Skeletal muscle tissue (tissue), 3 donors: ENCODE measurements at regions not wholly inside any gene's neighbourhood (a gene's known extent, or its start where the extent isn't known, plus 50 kb on each side); places are given as distances from the start of the nearest gene placed in this dataset.

Experiments used
- H3K27ac ChIP-seq: one replicate; pipeline ENCODE4 v1.7.0; 2013; ENCODE audit warnings: mild to moderate bottlenecking, low read depth, low read length, inconsistent platforms
- H3K27me3 ChIP-seq, 3 donors: one replicate each; pipeline ENCODE4 v1.7.0; 2013; ENCODE audit warnings: low read length in 3 of 3; ENCODE audit not compliant: control insufficient read depth in 3 of 3, insufficient read depth in 3 of 3
- H3K36me3 ChIP-seq, 3 donors: one replicate each; pipeline ENCODE4 v1.7.0; 2013; ENCODE audit warnings: low read length in 3 of 3; ENCODE audit not compliant: control insufficient read depth in 3 of 3, insufficient read depth in 3 of 3
- H3K4me1 ChIP-seq, 3 donors: one replicate each; pipeline ENCODE4 v1.7.0; 2013; ENCODE audit warnings: low read length in 3 of 3, mild to moderate bottlenecking in 3 of 3; ENCODE audit not compliant: control insufficient read depth in 3 of 3, insufficient read depth in 3 of 3
- H3K4me3 ChIP-seq, 3 donors: one replicate each; pipeline ENCODE4 v1.7.0; 2013; ENCODE audit warnings: low read length in 3 of 3
- H3K9ac ChIP-seq, 3 donors: one replicate each; pipeline ENCODE4 v1.7.0; 2013; ENCODE audit warnings: low read length in 3 of 3, mild to moderate bottlenecking in 3 of 3, moderate library complexity in 2 of 3, low read depth in 1 of 3
- H3K9me3 ChIP-seq, 3 donors: one replicate each; pipeline ENCODE4 v1.7.0; 2013; ENCODE audit warnings: low read length in 3 of 3; ENCODE audit not compliant: control insufficient read depth in 3 of 3
- donor health status: Osteomylitis.

- H3K9me3 ChIP-seq = no peaks in the 10 kb centered on the region
- no peaks in the 10 kb centered on the region for H3K27me3 ChIP-seq
- no peaks in the 10 kb centered on the region for H3K4me1 ChIP-seq
- no peaks in the 10 kb centered on the region for H3K36me3 ChIP-seq
- H3K27ac ChIP-seq = no peak overlapping the region
- no peak overlapping the region for H3K9ac ChIP-seq
- H3K4me3 ChIP-seq = no peak overlapping the region
Measured at GRCh38 chr6:163694988-163695398, 280.5 kb downstream of the QKI start.

GRCh38 chr6:163694072-163694471 is 279.6 kb downstream of the QKI start:
- Histone ChIP-seq H3K4me3 (no peak overlapping the region), H3K9me3 (no peaks in the 10 kb centered on the region), H3K4me1 (no peaks in the 10 kb centered on the region), H3K36me3 (no peaks in the 10 kb centered on the region), H3K27ac (no peak overlapping the region), H3K9ac (no peak overlapping the region), H3K27me3 (no peaks in the 10 kb centered on the region)

- H3K36me3 ChIP-seq = no peaks in the 10 kb centered on the region
- H3K9ac ChIP-seq = no peak overlapping the region
- no peaks in the 10 kb centered on the region for H3K4me1 ChIP-seq
- H3K4me3 ChIP-seq = no peak overlapping the region
- H3K27me3 ChIP-seq = no peaks in the 10 kb centered on the region
- no peak overlapping the region for H3K27ac ChIP-seq
- H3K9me3 ChIP-seq = no peaks in the 10 kb centered on the region
Measured at GRCh38 chr6:163691049-163691448, 276.5 kb downstream of the QKI start.

GRCh38 chr6:163688739-163689362 is 274.3 kb downstream of the QKI start:
- no peak overlapping the region for H3K4me3 ChIP-seq
- H3K9me3 ChIP-seq = no peaks in the 10 kb centered on the region
- no peaks in the 10 kb centered on the region for H3K27me3 ChIP-seq
- no peaks in the 10 kb centered on the region for H3K36me3 ChIP-seq
- H3K27ac ChIP-seq = no peak overlapping the region
- no peaks in the 10 kb centered on the region for H3K4me1 ChIP-seq
- H3K9ac ChIP-seq = no peak overlapping the region

- Histone ChIP-seq H3K4me3 (no peak overlapping the region), H3K4me1 (no peaks in the 10 kb centered on the region), H3K9me3 (peaks cover 0 to 2% (median 0%) of the 10 kb centered on the region in 3 donors), H3K36me3 (no peaks in the 10 kb centered on the region), H3K27me3 (no peaks in the 10 kb centered on the region), H3K27ac (no peak overlapping the region), H3K9ac (no peak overlapping the region)
Measured at GRCh38 chr6:163687075-163687474, 272.6 kb downstream of the QKI start.

- Histone ChIP-seq H3K27ac (no peak overlapping the region), H3K9ac (no peak overlapping the region), H3K9me3 (peaks cover 0 to 2% (median 0%) of the 10 kb centered on the region in 3 donors), H3K4me3 (no peak overlapping the region), H3K27me3 (no peaks in the 10 kb centered on the region), H3K4me1 (no peaks in the 10 kb centered on the region), H3K36me3 (no peaks in the 10 kb centered on the region)
Measured at GRCh38 chr6:163686301-163686700, 271.8 kb downstream of the QKI start.

GRCh38 chr6:163683105-163683622 is 268.6 kb downstream of the QKI start:
- Histone ChIP-seq H3K4me1 (no peaks in the 10 kb centered on the region), H3K9ac (no peak overlapping the region), H3K9me3 (peaks cover 0 to 2% (median 0%) of the 10 kb centered on the region in 3 donors), H3K4me3 (no peak overlapping the region), H3K36me3 (no peaks in the 10 kb centered on the region), H3K27ac (no peak overlapping the region), H3K27me3 (no peaks in the 10 kb centered on the region)

- Histone ChIP-seq H3K36me3 (no peaks in the 10 kb centered on the region), H3K9ac (no peak overlapping the region), H3K9me3 (peaks cover 0 to 2% (median 0%) of the 10 kb centered on the region in 3 donors), H3K4me3 (no peak overlapping the region), H3K27me3 (no peaks in the 10 kb centered on the region), H3K4me1 (no peaks in the 10 kb centered on the region), H3K27ac (no peak overlapping the region)
Measured at GRCh38 chr6:163679753-163680152, 265.2 kb downstream of the QKI start.

GRCh38 chr6:163679012-163679660 is 264.6 kb downstream of the QKI start:
- no peaks in the 10 kb centered on the region for H3K27me3 ChIP-seq
- no peak overlapping the region for H3K4me3 ChIP-seq
- no peaks in the 10 kb centered on the region for H3K36me3 ChIP-seq
- peaks cover 0 to 2% (median 0%) of the 10 kb centered on the region in 3 donors for H3K9me3 ChIP-seq
- H3K9ac ChIP-seq = no peak overlapping the region
- H3K27ac ChIP-seq = no peak overlapping the region
- no peaks in the 10 kb centered on the region for H3K4me1 ChIP-seq

GRCh38 chr6:163675611-163676010 is 261.1 kb downstream of the QKI start:
- Histone ChIP-seq H3K9me3 (no peaks in the 10 kb centered on the region), H3K4me3 (no peak overlapping the region), H3K9ac (no peak overlapping the region), H3K36me3 (no peaks in the 10 kb centered on the region), H3K27ac (no peak overlapping the region), H3K4me1 (no peaks in the 10 kb centered on the region), H3K27me3 (no peaks in the 10 kb centered on the region)
